ENCODE measurements at regions not wholly inside any gene's neighbourhood (a gene's known extent, or its start where the extent isn't known, plus 50 kb on each side); places are given as distances from the start of the nearest gene placed in this dataset.
"Not testable (repeated sequence)": the region's sequence is repeated elsewhere in the genome, so short reads cannot be mapped to it uniquely, and the experiment has no call there.

DNA sequence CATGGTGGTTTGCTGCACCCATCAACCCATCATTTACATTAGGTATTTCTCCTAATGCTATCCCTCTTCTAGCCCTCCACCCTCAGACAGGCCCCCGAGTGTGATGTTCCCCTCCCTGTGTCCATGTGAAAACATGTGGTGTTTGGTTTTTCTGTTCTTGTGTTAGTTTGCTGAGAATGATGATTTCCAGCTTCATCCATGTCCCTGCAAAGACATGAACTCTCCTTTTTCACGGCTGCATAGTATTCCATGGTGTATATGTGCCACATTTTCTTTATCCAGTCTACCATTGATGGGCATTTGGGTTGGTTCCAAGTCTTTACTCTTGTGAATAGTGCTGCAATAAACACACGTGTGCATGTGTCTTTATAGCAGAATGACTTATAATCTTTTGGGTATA lies 192.8 kb downstream of the DIO2 start:
- not testable (repeated sequence) for H3K9ac ChIP-seq (ENCODE audit: low read length in 5 of 5); H3K4me3 ChIP-seq (ENCODE audit: low read depth in 1 of 5, low read length in 5 of 5); H3K4me1 ChIP-seq (ENCODE audit: control insufficient read depth in 5 of 5, insufficient read depth in 5 of 5, low read length in 5 of 5); H3K36me3 ChIP-seq (ENCODE audit: control insufficient read depth in 5 of 5, insufficient read depth in 5 of 5, low read length in 5 of 5); H3K27me3 ChIP-seq (ENCODE audit: control insufficient read depth in 5 of 5, insufficient read depth in 4 of 5, low read length in 5 of 5); H3K9me3 ChIP-seq (ENCODE audit: control insufficient read depth in 5 of 5, low read length in 5 of 5); H3K27ac ChIP-seq (ENCODE audit: low read depth, low read length)

DNA sequence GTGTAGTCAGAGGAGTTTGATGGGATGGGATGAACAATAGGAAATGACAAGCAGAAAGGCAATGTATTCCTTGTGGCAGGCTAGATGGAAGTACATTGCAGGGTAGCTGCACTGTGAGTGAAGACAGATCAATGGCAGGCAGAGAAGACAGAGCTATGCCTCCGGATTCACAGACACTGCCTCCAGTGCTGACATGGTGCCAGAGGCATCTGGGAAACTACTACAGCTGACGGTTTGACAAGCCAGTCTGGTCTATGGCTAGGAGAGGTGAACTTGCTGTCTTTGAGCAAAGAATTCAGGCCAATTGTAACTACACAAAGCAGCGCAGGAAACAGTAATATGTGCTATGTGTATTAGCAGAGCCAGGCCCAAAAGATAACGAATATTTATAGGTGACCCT lies 193.5 kb downstream of the DIO2 start:
- H3K4me1 ChIP-seq (ENCODE audit: control insufficient read depth in 5 of 5, insufficient read depth in 5 of 5, low read length in 5 of 5): no peaks in the 10 kb centered on the region
- no peak overlapping the region for H3K9ac ChIP-seq (ENCODE audit: low read length in 5 of 5)
- no peaks in the 10 kb centered on the region for H3K36me3 ChIP-seq (ENCODE audit: control insufficient read depth in 5 of 5, insufficient read depth in 5 of 5, low read length in 5 of 5)
- no peak overlapping the region for H3K4me3 ChIP-seq (ENCODE audit: low read depth in 1 of 5, low read length in 5 of 5)
- H3K27me3 ChIP-seq (ENCODE audit: control insufficient read depth in 5 of 5, insufficient read depth in 4 of 5, low read length in 5 of 5): no peaks in the 10 kb centered on the region
- H3K27ac ChIP-seq (ENCODE audit: low read depth, low read length): no peak overlapping the region
- H3K9me3 ChIP-seq (ENCODE audit: control insufficient read depth in 5 of 5, low read length in 5 of 5): peaks cover 0 to 3% (median 0%) of the 10 kb centered on the region in 5 donors

DNA sequence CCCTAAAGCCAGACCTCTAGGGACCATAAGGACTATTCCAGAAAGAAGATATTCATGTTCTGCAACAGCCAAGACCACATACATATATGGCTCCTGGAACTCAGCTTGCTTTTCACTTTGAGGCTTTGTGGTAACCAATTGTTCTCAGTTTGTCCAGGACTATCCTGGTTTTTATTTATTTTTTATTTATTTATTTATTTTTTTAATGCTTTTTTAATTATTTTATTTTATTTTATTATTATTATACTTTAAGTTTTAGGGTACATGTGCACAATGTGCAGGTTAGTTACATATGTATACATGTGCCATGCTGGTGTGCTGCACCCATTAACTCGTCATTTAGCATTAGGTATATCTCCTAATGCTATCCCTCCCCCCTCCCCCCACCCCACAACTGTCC lies 201.1 kb downstream of the DIO2 start:
- not testable (repeated sequence) for H3K9me3 ChIP-seq (ENCODE audit: control insufficient read depth in 5 of 5, low read length in 5 of 5); H3K4me3 ChIP-seq (ENCODE audit: low read depth in 1 of 5, low read length in 5 of 5); H3K27me3 ChIP-seq (ENCODE audit: control insufficient read depth in 5 of 5, insufficient read depth in 4 of 5, low read length in 5 of 5); H3K4me1 ChIP-seq (ENCODE audit: control insufficient read depth in 5 of 5, insufficient read depth in 5 of 5, low read length in 5 of 5); H3K36me3 ChIP-seq (ENCODE audit: control insufficient read depth in 5 of 5, insufficient read depth in 5 of 5, low read length in 5 of 5); H3K9ac ChIP-seq (ENCODE audit: low read length in 5 of 5); H3K27ac ChIP-seq (ENCODE audit: low read depth, low read length)

DNA sequence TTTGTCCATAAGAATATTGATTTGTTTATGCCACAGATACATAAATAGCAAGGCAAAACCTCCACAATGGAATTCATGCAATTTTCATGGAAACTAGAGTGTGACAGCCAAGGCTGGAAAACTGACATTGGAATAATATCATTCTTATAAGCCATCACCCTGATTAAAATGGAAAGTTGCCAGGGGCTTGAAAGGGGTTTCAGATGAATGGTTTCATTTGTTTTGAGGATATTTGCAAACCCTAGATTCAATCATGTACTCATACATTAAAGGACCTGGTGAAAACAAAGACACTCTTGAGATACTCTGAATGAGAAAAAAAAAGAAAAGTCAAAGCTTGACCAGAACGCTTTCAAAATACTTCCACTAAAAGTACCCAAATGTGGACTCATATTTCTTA lies 205.7 kb downstream of the DIO2 start:
- H3K4me3 ChIP-seq (ENCODE audit: low read depth in 1 of 5, low read length in 5 of 5): no peak overlapping the region
- no peaks in the 10 kb centered on the region for H3K27me3 ChIP-seq (ENCODE audit: control insufficient read depth in 5 of 5, insufficient read depth in 4 of 5, low read length in 5 of 5)
- no peaks in the 10 kb centered on the region for H3K36me3 ChIP-seq (ENCODE audit: control insufficient read depth in 5 of 5, insufficient read depth in 5 of 5, low read length in 5 of 5)
- H3K9me3 ChIP-seq (ENCODE audit: control insufficient read depth in 5 of 5, low read length in 5 of 5): no peaks in the 10 kb centered on the region
- H3K27ac ChIP-seq (ENCODE audit: low read depth, low read length): no peak overlapping the region
- no peak overlapping the region for H3K9ac ChIP-seq (ENCODE audit: low read length in 5 of 5)
- no peaks in the 10 kb centered on the region for H3K4me1 ChIP-seq (ENCODE audit: control insufficient read depth in 5 of 5, insufficient read depth in 5 of 5, low read length in 5 of 5)

DNA sequence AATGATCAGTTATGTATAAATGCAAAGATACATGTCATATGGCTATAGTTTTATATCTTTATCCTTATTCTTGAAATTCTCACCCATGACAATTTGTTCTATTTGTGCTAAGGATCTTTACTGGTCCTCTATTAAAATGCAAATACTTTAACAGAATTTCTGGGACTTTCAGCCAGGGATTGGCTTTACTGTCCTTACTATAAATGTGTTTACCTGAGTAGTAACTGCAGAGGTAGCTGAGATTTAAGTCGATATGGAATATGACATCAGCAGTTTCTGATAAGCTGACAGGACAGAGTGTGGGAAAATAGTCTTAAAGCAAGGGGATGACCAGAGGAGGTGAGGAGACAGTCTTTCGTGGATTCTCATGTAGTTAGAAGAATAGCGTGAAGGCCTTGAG lies 206.4 kb downstream of the DIO2 start:
- Histone ChIP-seq H3K27ac (ENCODE audit: low read depth, low read length) (no peak overlapping the region), H3K27me3 (ENCODE audit: control insufficient read depth in 5 of 5, insufficient read depth in 4 of 5, low read length in 5 of 5) (no peaks in the 10 kb centered on the region), H3K9ac (ENCODE audit: low read length in 5 of 5) (no peak overlapping the region), H3K9me3 (ENCODE audit: control insufficient read depth in 5 of 5, low read length in 5 of 5) (peaks cover 0 to 3% (median 0%) of the 10 kb centered on the region in 5 donors), H3K36me3 (ENCODE audit: control insufficient read depth in 5 of 5, insufficient read depth in 5 of 5, low read length in 5 of 5) (no peaks in the 10 kb centered on the region), H3K4me3 (ENCODE audit: low read depth in 1 of 5, low read length in 5 of 5) (no peak overlapping the region), H3K4me1 (ENCODE audit: control insufficient read depth in 5 of 5, insufficient read depth in 5 of 5, low read length in 5 of 5) (no peaks in the 10 kb centered on the region)

DNA sequence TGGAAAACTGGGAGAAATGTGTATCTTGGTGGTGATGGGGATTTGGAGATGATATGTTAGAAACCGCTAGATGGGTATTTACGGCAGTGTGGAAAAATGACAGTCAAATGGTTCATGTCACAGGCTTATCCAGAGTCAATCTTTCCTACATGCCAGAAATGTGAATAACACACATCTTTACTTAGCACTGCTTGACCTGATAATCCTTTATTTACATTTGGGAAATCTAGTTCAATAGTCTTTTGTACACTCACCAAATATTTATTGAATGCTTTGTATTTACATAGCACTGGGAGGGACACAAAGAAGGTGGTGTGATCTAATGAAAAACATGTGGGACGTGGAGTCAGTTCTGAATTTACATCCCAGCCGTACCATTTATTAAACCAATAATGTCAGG lies 208.2 kb downstream of the DIO2 start:
- Histone ChIP-seq H3K27me3 (ENCODE audit: control insufficient read depth in 5 of 5, insufficient read depth in 4 of 5, low read length in 5 of 5) (no peaks in the 10 kb centered on the region), H3K4me1 (ENCODE audit: control insufficient read depth in 5 of 5, insufficient read depth in 5 of 5, low read length in 5 of 5) (no peaks in the 10 kb centered on the region), H3K9me3 (ENCODE audit: control insufficient read depth in 5 of 5, low read length in 5 of 5) (peaks cover 0 to 3% (median 0%) of the 10 kb centered on the region in 5 donors), H3K36me3 (ENCODE audit: control insufficient read depth in 5 of 5, insufficient read depth in 5 of 5, low read length in 5 of 5) (no peaks in the 10 kb centered on the region), H3K4me3 (ENCODE audit: low read depth in 1 of 5, low read length in 5 of 5) (no peak overlapping the region), H3K27ac (ENCODE audit: low read depth, low read length) (no peak overlapping the region), H3K9ac (ENCODE audit: low read length in 5 of 5) (no peak overlapping the region)

DNA sequence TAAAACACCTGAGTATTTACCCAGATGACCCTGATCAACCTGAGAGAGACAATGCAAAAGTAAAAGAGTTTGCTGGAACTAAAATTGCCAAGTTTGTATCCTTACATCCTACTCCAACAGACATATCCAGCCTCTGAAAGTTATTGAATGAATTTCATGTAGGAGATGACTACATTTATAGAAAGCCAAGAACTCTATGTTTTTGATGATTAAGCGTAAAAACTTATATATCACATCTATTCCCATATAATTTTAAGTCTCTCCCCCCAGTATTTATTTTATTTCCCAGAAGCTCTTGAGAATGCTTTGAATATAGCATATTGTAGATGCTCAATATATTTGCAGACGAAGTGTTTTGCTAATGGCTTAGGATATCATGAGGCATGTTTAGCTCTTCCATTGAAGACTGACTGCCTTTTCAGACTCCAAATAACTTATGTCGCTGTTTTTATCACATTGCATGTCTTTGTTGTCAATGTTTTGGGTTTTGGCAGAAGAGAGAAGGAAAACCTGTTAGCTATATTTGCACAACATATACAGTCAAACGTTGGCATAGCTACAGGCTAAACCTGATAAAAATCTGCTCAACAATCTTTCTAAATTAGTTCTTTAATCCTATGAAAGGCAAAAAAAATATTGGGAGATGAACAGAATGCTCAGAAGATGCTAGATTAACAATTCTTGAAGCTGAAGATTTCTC lies 213.6 kb downstream of the DIO2 start:
- Histone ChIP-seq H3K9me3 (ENCODE audit: control insufficient read depth in 5 of 5, low read length in 5 of 5) (peaks cover 0 to 3% (median 0%) of the 10 kb centered on the region in 5 donors), H3K4me3 (ENCODE audit: low read depth in 1 of 5, low read length in 5 of 5) (no peak overlapping the region), H3K36me3 (ENCODE audit: control insufficient read depth in 5 of 5, insufficient read depth in 5 of 5, low read length in 5 of 5) (no peaks in the 10 kb centered on the region), H3K9ac (ENCODE audit: low read length in 5 of 5) (no peak overlapping the region), H3K4me1 (ENCODE audit: control insufficient read depth in 5 of 5, insufficient read depth in 5 of 5, low read length in 5 of 5) (no peaks in the 10 kb centered on the region), H3K27ac (ENCODE audit: low read depth, low read length) (no peak overlapping the region), H3K27me3 (ENCODE audit: control insufficient read depth in 5 of 5, insufficient read depth in 4 of 5, low read length in 5 of 5) (no peaks in the 10 kb centered on the region)

DNA sequence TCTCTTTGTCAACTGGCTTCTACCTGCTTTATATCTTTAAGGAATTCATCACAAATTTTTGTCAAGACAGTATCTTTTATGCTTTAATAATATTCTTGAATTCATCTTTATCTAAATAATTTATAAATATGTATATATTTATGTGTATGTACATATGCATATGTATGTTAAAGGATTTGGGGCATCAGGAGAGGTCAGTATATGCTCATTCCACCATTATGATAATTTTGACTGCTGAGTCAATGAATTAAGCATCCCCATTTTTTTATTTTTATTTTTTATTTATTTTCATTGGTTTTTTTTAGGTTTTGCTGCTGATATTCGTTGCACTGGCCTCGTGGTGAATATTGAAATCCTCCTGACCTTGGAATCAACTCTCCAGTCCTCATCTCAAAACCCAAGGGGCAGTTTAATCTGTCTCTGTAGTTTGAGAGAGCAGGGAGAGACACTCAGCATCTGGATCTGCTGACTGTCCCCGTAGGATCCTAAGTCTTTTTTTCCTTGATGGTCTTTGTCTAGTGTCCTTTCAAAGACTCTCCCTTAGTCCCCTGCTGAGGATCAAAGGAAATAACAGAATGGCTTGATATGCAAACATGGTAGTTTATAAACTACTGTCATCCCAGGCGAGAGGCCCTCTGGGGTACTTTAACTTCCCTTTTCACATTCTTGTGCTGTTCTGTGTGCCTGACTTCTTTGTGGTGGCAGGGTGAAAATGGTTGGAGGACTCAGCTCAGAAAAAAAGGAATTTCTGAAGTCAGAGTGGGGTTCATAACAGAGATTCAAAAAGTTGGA lies 218.7 kb downstream of the DIO2 start:
- no peaks in the 10 kb centered on the region for H3K36me3 ChIP-seq (ENCODE audit: control insufficient read depth in 5 of 5, insufficient read depth in 5 of 5, low read length in 5 of 5)
- no peaks in the 10 kb centered on the region for H3K4me1 ChIP-seq (ENCODE audit: control insufficient read depth in 5 of 5, insufficient read depth in 5 of 5, low read length in 5 of 5)
- H3K4me3 ChIP-seq (ENCODE audit: low read depth in 1 of 5, low read length in 5 of 5): no peak overlapping the region
- H3K9ac ChIP-seq (ENCODE audit: low read length in 5 of 5): no peak overlapping the region
- no peaks in the 10 kb centered on the region for H3K27me3 ChIP-seq (ENCODE audit: control insufficient read depth in 5 of 5, insufficient read depth in 4 of 5, low read length in 5 of 5)
- H3K27ac ChIP-seq (ENCODE audit: low read depth, low read length): no peak overlapping the region
- H3K9me3 ChIP-seq (ENCODE audit: control insufficient read depth in 5 of 5, low read length in 5 of 5): no peaks in the 10 kb centered on the region

DNA sequence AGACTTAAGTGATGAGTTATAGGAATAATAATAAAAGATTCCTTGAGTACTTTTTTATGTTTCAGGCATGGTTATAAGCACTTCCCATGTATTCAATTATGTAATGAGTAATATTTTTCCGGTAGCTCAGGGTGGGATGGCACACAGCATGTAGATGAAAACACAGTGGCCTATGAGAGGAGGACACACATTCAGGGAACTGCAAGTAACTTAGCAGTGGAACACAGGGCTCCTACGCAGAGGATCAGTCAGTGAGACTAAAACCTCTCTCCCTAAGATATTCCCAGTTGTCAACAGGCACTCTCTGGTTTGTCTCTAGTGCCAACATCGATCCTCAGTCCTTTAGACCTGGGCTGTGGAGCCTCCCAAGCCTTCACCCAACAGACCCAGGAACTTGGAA lies 219.4 kb downstream of the DIO2 start:
- no peaks in the 10 kb centered on the region for H3K9me3 ChIP-seq (ENCODE audit: control insufficient read depth in 5 of 5, low read length in 5 of 5)
- no peaks in the 10 kb centered on the region for H3K4me1 ChIP-seq (ENCODE audit: control insufficient read depth in 5 of 5, insufficient read depth in 5 of 5, low read length in 5 of 5)
- no peak overlapping the region for H3K4me3 ChIP-seq (ENCODE audit: low read depth in 1 of 5, low read length in 5 of 5)
- no peaks in the 10 kb centered on the region for H3K27me3 ChIP-seq (ENCODE audit: control insufficient read depth in 5 of 5, insufficient read depth in 4 of 5, low read length in 5 of 5)
- H3K36me3 ChIP-seq (ENCODE audit: control insufficient read depth in 5 of 5, insufficient read depth in 5 of 5, low read length in 5 of 5): no peaks in the 10 kb centered on the region
- no peak overlapping the region for H3K9ac ChIP-seq (ENCODE audit: low read length in 5 of 5)
- H3K27ac ChIP-seq (ENCODE audit: low read depth, low read length): no peak overlapping the region

DNA sequence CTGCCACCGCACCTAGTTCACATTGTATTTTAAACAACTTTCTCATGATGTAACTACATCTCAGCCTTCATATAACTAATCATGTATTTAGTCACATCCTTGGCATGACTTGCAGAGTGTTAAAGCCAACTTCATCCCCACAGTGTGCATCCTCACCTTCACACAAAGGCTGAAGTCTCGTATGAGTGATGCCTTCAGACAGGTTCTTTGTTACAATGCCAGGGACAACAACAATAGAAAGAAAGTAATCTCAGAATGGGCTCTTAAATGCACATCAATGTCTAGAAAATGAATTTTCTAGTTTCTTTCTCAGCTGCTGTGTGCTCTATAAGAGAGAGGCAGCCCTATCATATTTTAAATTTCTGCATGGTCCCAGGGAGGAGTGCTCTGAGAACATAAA lies 221.3 kb downstream of the DIO2 start:
- Histone ChIP-seq H3K4me1 (ENCODE audit: control insufficient read depth in 5 of 5, insufficient read depth in 5 of 5, low read length in 5 of 5) (no peaks in the 10 kb centered on the region), H3K36me3 (ENCODE audit: control insufficient read depth in 5 of 5, insufficient read depth in 5 of 5, low read length in 5 of 5) (no peaks in the 10 kb centered on the region), H3K9me3 (ENCODE audit: control insufficient read depth in 5 of 5, low read length in 5 of 5) (peaks cover 0 to 2% (median 0%) of the 10 kb centered on the region in 5 donors), H3K27ac (ENCODE audit: low read depth, low read length) (no peak overlapping the region), H3K9ac (ENCODE audit: low read length in 5 of 5) (no peak overlapping the region), H3K27me3 (ENCODE audit: control insufficient read depth in 5 of 5, insufficient read depth in 4 of 5, low read length in 5 of 5) (no peaks in the 10 kb centered on the region), H3K4me3 (ENCODE audit: low read depth in 1 of 5, low read length in 5 of 5) (no peak overlapping the region)
